ENCODE measurements at regions not wholly inside any gene's neighbourhood (a gene's known extent, or its start where the extent isn't known, plus 50 kb on each side); places are given as distances from the start of the nearest gene placed in this dataset.

- peaks cover 0 to 2% of the 10 kb centered on the region in 2 experiments for H3K36me3 ChIP-seq (ENCODE audit: control insufficient read depth in 1 of 2, insufficient read depth in 2 of 2, low read length in 2 of 2)
- H3K79me2 ChIP-seq (ENCODE audit: control insufficient read depth, insufficient read depth, low read length, poor library complexity) = no peaks in the 10 kb centered on the region
- no peak overlapping the region for H2AFZ ChIP-seq (ENCODE audit: insufficient read depth, low read length, poor library complexity)
- no peak overlapping the region for H3K9ac ChIP-seq (ENCODE audit: low read length)
- no peaks in the 10 kb centered on the region for H3K27me3 ChIP-seq (ENCODE audit: insufficient read depth, low read length)
- H4K91ac ChIP-seq (ENCODE audit: low read depth, low read length) = no peak overlapping the region
- no peak overlapping the region for H3K4me3 ChIP-seq (ENCODE audit: low read depth, low read length)
- DNase-seq = no peak
- no peak overlapping the region for H3K18ac ChIP-seq (ENCODE audit: low read length)
- H3K27ac ChIP-seq (ENCODE audit: low read depth, low read length) = no peak overlapping the region
- no peak overlapping the region for H4K8ac ChIP-seq (ENCODE audit: low read depth, low read length)
- no peak overlapping the region for H3K23ac ChIP-seq (ENCODE audit: low read length)
- H3K9me3 ChIP-seq (ENCODE audit: insufficient read depth, low read depth, low read length) = peaks cover 8% of the 10 kb centered on the region
- no peak overlapping the region for H3K4ac ChIP-seq (ENCODE audit: low read depth, low read length)
- peaks cover 1% of the 10 kb centered on the region for H3K79me1 ChIP-seq (ENCODE audit: low read length)
- H2BK120ac ChIP-seq (ENCODE audit: insufficient read depth, low read length, poor library complexity) = no peak overlapping the region
- H2BK12ac ChIP-seq (ENCODE audit: low read length) = no peak overlapping the region
- H3K14ac ChIP-seq (ENCODE audit: low read length) = no peak overlapping the region
- H3K4me2 ChIP-seq (ENCODE audit: low read length) = no peak overlapping the region
- no peaks in the 10 kb centered on the region for H3K4me1 ChIP-seq (ENCODE audit: control insufficient read depth in 1 of 2, insufficient read depth in 2 of 2, low read length in 2 of 2)
- H2BK5ac ChIP-seq (ENCODE audit: low read depth, low read length, poor library complexity) = no peak overlapping the region
- H4K12ac ChIP-seq (ENCODE audit: low read depth, low read length) = no peak overlapping the region
- H2AK5ac ChIP-seq (ENCODE audit: low read length) = no peak overlapping the region
These were observed 68.7 kb upstream of the RNF7 start for GRCh38 chr3:141669434-141669833.

GRCh38 chr3:141677701-141678100, 60.4 kb upstream of the RNF7 start:
- Histone ChIP-seq H3K23ac (ENCODE audit: low read length) (no peak overlapping the region), H2BK5ac (ENCODE audit: low read depth, low read length, poor library complexity) (no peak overlapping the region), H4K91ac (ENCODE audit: low read depth, low read length) (no peak overlapping the region), H2BK12ac (ENCODE audit: low read length) (no peak overlapping the region), H3K18ac (ENCODE audit: low read length) (no peak overlapping the region), H4K8ac (ENCODE audit: low read depth, low read length) (no peak overlapping the region), H3K79me2 (ENCODE audit: control insufficient read depth, insufficient read depth, low read length, poor library complexity) (no peaks in the 10 kb centered on the region), H2AK5ac (ENCODE audit: low read length) (no peak overlapping the region), H3K36me3 (ENCODE audit: control insufficient read depth in 1 of 2, insufficient read depth in 2 of 2, low read length in 2 of 2) (no peaks in the 10 kb centered on the region), H3K79me1 (ENCODE audit: low read length) (no peaks in the 10 kb centered on the region), H2AFZ (ENCODE audit: insufficient read depth, low read length, poor library complexity) (no peak overlapping the region), H3K9me3 (ENCODE audit: insufficient read depth, low read depth, low read length) (no peaks in the 10 kb centered on the region), H3K4ac (ENCODE audit: low read depth, low read length) (no peak overlapping the region), H3K14ac (ENCODE audit: low read length) (no peak overlapping the region), H3K27me3 (ENCODE audit: insufficient read depth, low read length) (no peaks in the 10 kb centered on the region), H4K12ac (ENCODE audit: low read depth, low read length) (no peak overlapping the region), H2BK120ac (ENCODE audit: insufficient read depth, low read length, poor library complexity) (no peak overlapping the region), H3K4me1 (ENCODE audit: control insufficient read depth in 1 of 2, insufficient read depth in 2 of 2, low read length in 2 of 2) (peaks cover 2 to 5% of the 10 kb centered on the region in 2 experiments), H3K4me2 (ENCODE audit: low read length) (no peak overlapping the region), H3K27ac (ENCODE audit: low read depth, low read length) (no peak overlapping the region), H3K4me3 (ENCODE audit: low read depth, low read length) (no peak overlapping the region), H3K9ac (ENCODE audit: low read length) (no peak overlapping the region)
- DNase-seq = no peak

GRCh38 chr3:141680620-141681389, 57.3 kb upstream of the RNF7 start:
- Histone ChIP-seq H3K14ac (ENCODE audit: low read length) (no peak overlapping the region), H2BK120ac (ENCODE audit: insufficient read depth, low read length, poor library complexity) (no peak overlapping the region), H3K79me1 (ENCODE audit: low read length) (no peaks in the 10 kb centered on the region), H3K4me1 (ENCODE audit: control insufficient read depth in 1 of 2, insufficient read depth in 2 of 2, low read length in 2 of 2) (peaks cover 2 to 5% of the 10 kb centered on the region in 2 experiments), H4K12ac (ENCODE audit: low read depth, low read length) (no peak overlapping the region), H3K79me2 (ENCODE audit: control insufficient read depth, insufficient read depth, low read length, poor library complexity) (no peaks in the 10 kb centered on the region), H4K91ac (ENCODE audit: low read depth, low read length) (no peak overlapping the region), H2BK12ac (ENCODE audit: low read length) (no peak overlapping the region), H3K9me3 (ENCODE audit: insufficient read depth, low read depth, low read length) (no peaks in the 10 kb centered on the region), H3K9ac (ENCODE audit: low read length) (no peak overlapping the region), H3K36me3 (ENCODE audit: control insufficient read depth in 1 of 2, insufficient read depth in 2 of 2, low read length in 2 of 2) (no peaks in the 10 kb centered on the region), H3K4ac (ENCODE audit: low read depth, low read length) (no peak overlapping the region), H3K27me3 (ENCODE audit: insufficient read depth, low read length) (no peaks in the 10 kb centered on the region), H4K8ac (ENCODE audit: low read depth, low read length) (no peak overlapping the region), H2BK5ac (ENCODE audit: low read depth, low read length, poor library complexity) (no peak overlapping the region), H3K23ac (ENCODE audit: low read length) (no peak overlapping the region), H3K18ac (ENCODE audit: low read length) (no peak overlapping the region), H3K4me2 (ENCODE audit: low read length) (no peak overlapping the region), H2AFZ (ENCODE audit: insufficient read depth, low read length, poor library complexity) (no peak overlapping the region), H3K4me3 (ENCODE audit: low read depth, low read length) (no peak overlapping the region), H3K27ac (ENCODE audit: low read depth, low read length) (no peak overlapping the region), H2AK5ac (ENCODE audit: low read length) (no peak overlapping the region)
- WGBS (ENCODE audit: extremely low coverage, insufficient coverage, insufficient read length) = no CpG with 5 or more reads among the region's 2 CpGs
- DNase-seq = no peak

- Histone ChIP-seq H3K4ac (ENCODE audit: low read depth, low read length) (no peak overlapping the region), H2BK5ac (ENCODE audit: low read depth, low read length, poor library complexity) (no peak overlapping the region), H4K12ac (ENCODE audit: low read depth, low read length) (no peak overlapping the region), H3K27ac (ENCODE audit: low read depth, low read length) (no peak overlapping the region), H3K9ac (ENCODE audit: low read length) (no peak overlapping the region), H2AK5ac (ENCODE audit: low read length) (no peak overlapping the region), H3K18ac (ENCODE audit: low read length) (no peak overlapping the region), H4K91ac (ENCODE audit: low read depth, low read length) (no peak overlapping the region), H3K23ac (ENCODE audit: low read length) (no peak overlapping the region), H3K27me3 (ENCODE audit: insufficient read depth, low read length) (no peaks in the 10 kb centered on the region), H3K14ac (ENCODE audit: low read length) (no peak overlapping the region), H3K4me3 (ENCODE audit: low read depth, low read length) (no peak overlapping the region), H3K9me3 (ENCODE audit: insufficient read depth, low read depth, low read length) (no peaks in the 10 kb centered on the region), H3K36me3 (ENCODE audit: control insufficient read depth in 1 of 2, insufficient read depth in 2 of 2, low read length in 2 of 2) (no peaks in the 10 kb centered on the region), H3K4me1 (ENCODE audit: control insufficient read depth in 1 of 2, insufficient read depth in 2 of 2, low read length in 2 of 2) (peaks cover 2 to 5% of the 10 kb centered on the region in 2 experiments), H3K79me2 (ENCODE audit: control insufficient read depth, insufficient read depth, low read length, poor library complexity) (no peaks in the 10 kb centered on the region), H2BK120ac (ENCODE audit: insufficient read depth, low read length, poor library complexity) (no peak overlapping the region), H2BK12ac (ENCODE audit: low read length) (no peak overlapping the region), H2AFZ (ENCODE audit: insufficient read depth, low read length, poor library complexity) (no peak overlapping the region), H3K79me1 (ENCODE audit: low read length) (no peaks in the 10 kb centered on the region), H4K8ac (ENCODE audit: low read depth, low read length) (no peak overlapping the region), H3K4me2 (ENCODE audit: low read length) (no peak overlapping the region)
- DNase-seq = no peak
- WGBS (ENCODE audit: extremely low coverage, insufficient coverage, insufficient read length) = no CpG with 5 or more reads among the region's 4 CpGs
These were observed 56.7 kb upstream of the RNF7 start for GRCh38 chr3:141681390-141681780.
